ENCODE measurements at regions not wholly inside any gene's neighbourhood (a gene's known extent, or its start where the extent isn't known, plus 50 kb on each side); places are given as distances from the start of the nearest gene placed in this dataset.
A peak's percentile ranks its signal among the peaks of the same experiment; 100 is the strongest.

DNA sequence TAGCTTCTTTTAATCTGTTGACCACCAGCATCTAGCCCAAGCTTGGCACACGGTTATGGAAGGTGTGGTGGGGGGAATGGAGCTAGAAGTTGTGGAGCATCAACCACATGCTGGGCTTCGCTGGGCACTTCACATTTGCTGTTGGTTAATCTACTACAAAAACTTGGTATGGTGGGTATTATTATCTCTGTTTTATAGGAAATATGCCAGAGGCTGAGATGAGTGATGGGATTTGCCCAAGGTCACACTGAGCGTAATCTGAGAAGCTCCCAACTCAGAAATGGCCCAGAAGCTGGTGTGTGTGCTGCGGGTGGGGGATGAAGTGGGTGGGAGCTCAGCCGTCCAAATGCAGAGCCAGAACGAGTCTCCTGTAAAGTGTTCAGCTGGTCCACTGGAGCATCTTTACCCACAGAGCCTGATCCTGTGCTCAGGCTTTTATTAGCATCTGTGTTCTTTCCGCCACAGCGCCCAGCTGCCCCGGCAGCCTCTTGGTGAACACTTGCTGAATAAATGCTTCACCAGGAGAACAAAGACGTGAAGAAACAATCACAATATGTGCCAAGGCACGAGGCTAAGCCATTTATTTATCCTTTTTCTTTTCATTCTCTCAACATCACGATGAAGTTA is 98.6 kb upstream of the JUN start:
- WGBS, 2 donors, result 81 to 85% methylated on average over 12 of the region's 12 CpGs
- no peak for TF ChIP-seq EP300 (IDR thresholded peaks at IDR 0.05)
- TF ChIP-seq CTCF (IDR thresholded peaks at IDR 0.05), result no peak
- no peak for TF ChIP-seq POLR2A (IDR thresholded peaks at IDR 0.05)
- no peak for DNase-seq (ENCODE audit: low spot score in 2 of 2)
- no peak overlapping the region for H3K4me3 ChIP-seq
- H3K4me1 ChIP-seq, result peaks cover 0 to 49% (median 44%) of the 10 kb centered on the region in 4 donors
- H3K27ac ChIP-seq, result peak overlapping the region in 3 of 4 donors; percentile 66 to 82 (median 81)
- no peaks in the 10 kb centered on the region for H3K36me3 ChIP-seq
- no peaks in the 10 kb centered on the region for H3K9me3 ChIP-seq
- H3K27me3 ChIP-seq, result no peaks in the 10 kb centered on the region

DNA sequence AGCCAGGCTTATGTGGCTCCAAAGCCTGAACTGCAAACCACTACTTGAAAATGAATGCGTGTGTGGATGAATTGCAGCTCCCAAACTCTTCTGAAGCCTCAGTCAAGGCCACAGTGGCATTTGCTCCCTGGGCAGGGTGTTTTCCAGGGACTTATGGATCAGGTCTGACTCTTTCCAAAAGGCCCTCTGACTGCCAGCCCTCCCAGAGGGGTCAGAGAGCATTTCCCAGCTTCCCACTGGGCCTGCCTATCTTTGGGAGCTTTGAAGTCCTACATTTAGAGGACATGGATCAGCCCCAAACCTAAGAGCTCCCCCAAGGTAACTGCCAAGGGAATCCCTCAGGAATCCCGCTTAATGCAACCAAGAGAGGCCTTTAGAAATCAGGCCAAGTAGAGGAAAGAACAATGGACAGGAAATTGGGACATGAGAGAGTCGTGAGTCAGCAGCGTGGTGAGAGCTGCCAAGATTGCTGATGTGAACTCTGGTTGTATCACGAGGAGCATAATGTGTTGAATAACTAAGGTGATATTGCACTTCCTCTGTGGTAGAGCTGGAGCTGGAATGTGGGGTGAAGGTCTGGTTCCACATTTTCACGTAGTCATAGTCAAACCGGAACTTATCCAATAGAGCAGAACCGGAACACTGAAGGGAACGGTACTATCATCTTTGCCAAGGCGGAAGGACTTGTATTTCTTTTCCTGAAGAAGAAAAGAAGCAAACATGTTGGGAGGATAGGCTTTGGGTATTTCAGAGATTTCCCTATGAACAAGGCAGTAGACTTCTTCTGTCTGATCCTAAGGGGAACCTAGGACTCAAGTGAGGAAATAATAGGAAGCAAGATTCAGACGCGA is 99.4 kb upstream of the JUN start:
- Histone ChIP-seq H3K36me3 (no peaks in the 10 kb centered on the region), H3K4me3 (no peak overlapping the region), H3K27ac (peak overlapping the region; percentile 56 to 82 (median 74)), H3K9me3 (no peaks in the 10 kb centered on the region), H3K4me1 (peaks cover 0 to 56% (median 47%) of the 10 kb centered on the region in 4 donors), H3K27me3 (no peaks in the 10 kb centered on the region)
- WGBS, 2 donors, result 51 to 64% methylated on average over 12 of the region's 12 CpGs
- DNase-seq (ENCODE audit: low spot score in 2 of 2), result peak; percentile 63 to 79
- TF ChIP-seq EP300 (IDR thresholded peaks at IDR 0.05) (peak; percentile 72 to 92), POLR2A (IDR thresholded peaks at IDR 0.05) (no peak), CTCF (IDR thresholded peaks at IDR 0.05) (no peak)

- peak overlapping the region; percentile 56 to 82 (median 74) for H3K27ac ChIP-seq
- H3K27me3 ChIP-seq, result no peaks in the 10 kb centered on the region
- no peak for TF ChIP-seq EP300 (IDR thresholded peaks at IDR 0.05)
- no peak for TF ChIP-seq POLR2A (IDR thresholded peaks at IDR 0.05)
- no peak for TF ChIP-seq CTCF (IDR thresholded peaks at IDR 0.05)
- no peak for DNase-seq (ENCODE audit: low spot score in 2 of 2)
- H3K36me3 ChIP-seq, result no peaks in the 10 kb centered on the region
- no peaks in the 10 kb centered on the region for H3K9me3 ChIP-seq
- H3K4me1 ChIP-seq, result peaks cover 0 to 56% (median 47%) of the 10 kb centered on the region in 4 donors
- no peak overlapping the region for H3K4me3 ChIP-seq
- 81% methylated on average over 4 of the region's 4 CpGs for WGBS, 2 donors
These were observed 100.1 kb upstream of the JUN start for GRCh38 chr1:58883888-58884482.

GRCh38 chr1:58884706-58885661 is 101.1 kb upstream of the JUN start:
- Histone ChIP-seq H3K27me3 (no peaks in the 10 kb centered on the region), H3K4me1 (peaks cover 0 to 60% (median 47%) of the 10 kb centered on the region in 4 donors), H3K4me3 (no peak overlapping the region), H3K9me3 (no peaks in the 10 kb centered on the region), H3K27ac (peak overlapping the region in 3 of 4 donors; percentile 59 to 82 (median 81)), H3K36me3 (no peaks in the 10 kb centered on the region)
- DNase-seq (ENCODE audit: low spot score in 2 of 2), result peak in 1 of 2 donors; percentile 67
- TF ChIP-seq EP300 (IDR thresholded peaks at IDR 0.05) (no peak), POLR2A (IDR thresholded peaks at IDR 0.05) (no peak), CTCF (IDR thresholded peaks at IDR 0.05) (no peak)
- WGBS, 2 donors, result 61 to 63% methylated on average over 7 to 8 of the region's 8 CpGs

Measured in tibial nerve (tissue), 4 donors.